Embryonic facial prominence (tissue), 1 donor: ENCODE measurements at regions not wholly inside any gene's neighbourhood (a gene's known extent, or its start where the extent isn't known, plus 50 kb on each side); places are given as distances from the start of the nearest gene placed in this dataset.
"Not testable (repeated sequence)": the region's sequence is repeated elsewhere in the genome, so short reads cannot be mapped to it uniquely, and the experiment has no call there.

Source experiments
- DNase-seq: peaks from one replicate; pipeline ENCODE4 v3.0.0-alpha.2; 2016; ENCODE audit errors: extremely low spot score

DNA sequence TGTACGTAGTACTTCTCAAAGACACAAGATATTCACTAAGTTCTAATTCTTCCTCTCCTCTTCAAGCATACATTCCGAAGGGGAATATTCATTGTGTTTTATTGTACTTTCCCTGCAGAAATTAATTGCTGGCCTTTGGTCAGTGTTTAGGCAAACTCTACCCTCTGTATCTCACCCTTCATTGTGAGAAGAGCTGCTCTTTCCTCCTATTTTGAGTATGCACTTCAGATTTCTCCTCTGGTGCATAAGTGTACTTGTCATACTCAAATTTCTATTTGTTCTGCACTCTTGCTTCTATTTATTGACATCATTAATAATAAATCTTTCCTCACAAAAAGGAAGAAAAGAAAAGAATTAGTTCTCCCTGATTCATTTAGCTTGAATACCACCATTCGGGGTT, 485.4 kb upstream of the SLC8A1 start:
- no peak for DNase-seq

DNA sequence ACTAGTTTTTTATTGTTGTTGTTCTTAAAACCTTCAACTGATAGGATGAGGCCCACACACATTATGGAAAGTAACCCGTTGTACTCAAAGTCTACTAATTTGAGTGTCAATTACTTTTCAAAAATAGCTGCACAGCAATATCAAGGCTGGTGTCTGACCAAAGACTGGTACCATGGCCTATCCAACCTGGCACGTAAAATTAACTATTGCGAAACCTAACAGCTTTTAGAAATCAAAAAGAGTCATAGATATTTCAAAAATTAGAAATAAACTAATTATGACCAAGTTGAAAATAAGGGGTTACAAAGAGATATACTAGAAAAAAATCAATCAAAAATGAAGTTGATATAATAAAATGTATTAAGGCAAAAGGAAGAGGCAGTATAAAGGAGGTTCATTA, 501.5 kb upstream of the SLC8A1 start:
- no peak for DNase-seq

DNA sequence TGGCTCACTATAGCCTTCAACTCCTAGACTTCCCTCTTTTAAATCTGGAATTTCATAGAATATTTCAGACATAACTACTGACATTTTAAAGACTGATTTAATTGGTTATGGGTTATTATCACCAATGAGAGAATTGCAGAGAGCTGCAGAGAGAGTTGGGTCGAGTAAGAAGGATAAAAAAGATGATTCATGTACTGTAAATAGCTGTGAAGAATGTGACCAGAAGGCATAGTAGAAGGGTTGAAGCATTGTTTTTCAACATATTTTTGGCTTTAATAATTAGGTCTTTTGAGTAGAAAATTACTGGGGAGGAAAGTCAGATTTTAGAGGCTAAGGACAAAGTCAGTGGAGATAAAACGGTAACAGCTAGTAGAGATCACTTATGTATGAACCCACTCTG, 503.2 kb upstream of the SLC8A1 start:
- DNase-seq: no peak

DNA sequence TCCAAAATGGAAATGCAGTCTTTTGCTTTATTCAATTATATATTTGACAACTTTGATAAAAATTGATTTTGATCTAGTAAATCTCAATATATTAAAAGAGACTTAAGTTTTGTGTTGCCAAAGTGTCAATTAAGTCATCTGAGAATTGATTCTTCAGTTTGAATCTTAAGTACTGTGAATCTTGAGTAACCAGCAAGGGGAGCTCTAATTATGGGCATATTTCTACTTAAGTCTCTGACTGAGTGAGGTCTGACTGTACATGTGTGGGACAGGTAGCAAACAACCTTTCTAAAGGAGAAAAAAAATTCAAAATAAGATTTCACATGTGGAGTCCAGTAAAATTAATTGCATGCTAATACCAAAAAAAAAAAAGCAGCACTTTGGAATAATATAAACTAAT, 503.7 kb upstream of the SLC8A1 start:
- DNase-seq: no peak

DNA sequence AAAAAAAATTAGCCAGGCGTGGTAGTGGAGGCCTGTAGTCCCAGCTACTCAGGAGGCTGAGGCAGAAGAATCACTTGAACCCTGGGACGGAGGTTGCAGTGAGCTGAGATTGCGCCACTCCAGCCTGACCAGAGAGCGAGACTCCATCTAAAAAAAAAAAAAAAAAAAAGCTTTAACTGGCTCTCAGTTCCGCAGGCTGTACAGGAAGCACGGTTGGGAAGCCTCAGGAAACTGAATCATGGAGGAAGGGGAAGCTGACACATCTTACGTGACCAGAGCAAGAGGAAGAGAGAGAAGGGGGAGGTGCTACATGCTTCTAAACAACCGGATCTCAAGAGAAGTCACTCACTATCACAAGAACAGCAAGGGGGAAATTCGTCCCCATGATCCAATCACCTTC, 505.6 kb upstream of the SLC8A1 start:
- no peak for DNase-seq

DNA sequence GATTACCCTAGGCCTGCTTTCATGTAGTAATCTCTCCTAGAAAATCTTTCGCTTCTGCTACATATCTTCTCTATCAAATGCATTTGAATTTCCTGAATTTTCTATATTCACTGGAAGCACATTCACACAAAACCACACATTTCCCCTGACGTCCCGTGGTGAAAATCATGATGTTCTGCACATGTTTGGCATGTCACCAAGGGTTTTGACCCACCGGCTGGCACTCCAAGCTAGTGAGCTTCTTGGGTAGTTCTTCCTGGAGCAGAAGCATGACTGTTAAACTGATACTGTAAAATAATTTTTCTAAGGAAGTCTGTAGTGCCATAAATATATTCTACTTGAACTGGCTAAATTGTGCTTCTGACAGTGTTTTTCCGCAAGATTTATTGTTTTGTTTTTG, 510.1 kb upstream of the SLC8A1 start:
- no peak for DNase-seq

DNA sequence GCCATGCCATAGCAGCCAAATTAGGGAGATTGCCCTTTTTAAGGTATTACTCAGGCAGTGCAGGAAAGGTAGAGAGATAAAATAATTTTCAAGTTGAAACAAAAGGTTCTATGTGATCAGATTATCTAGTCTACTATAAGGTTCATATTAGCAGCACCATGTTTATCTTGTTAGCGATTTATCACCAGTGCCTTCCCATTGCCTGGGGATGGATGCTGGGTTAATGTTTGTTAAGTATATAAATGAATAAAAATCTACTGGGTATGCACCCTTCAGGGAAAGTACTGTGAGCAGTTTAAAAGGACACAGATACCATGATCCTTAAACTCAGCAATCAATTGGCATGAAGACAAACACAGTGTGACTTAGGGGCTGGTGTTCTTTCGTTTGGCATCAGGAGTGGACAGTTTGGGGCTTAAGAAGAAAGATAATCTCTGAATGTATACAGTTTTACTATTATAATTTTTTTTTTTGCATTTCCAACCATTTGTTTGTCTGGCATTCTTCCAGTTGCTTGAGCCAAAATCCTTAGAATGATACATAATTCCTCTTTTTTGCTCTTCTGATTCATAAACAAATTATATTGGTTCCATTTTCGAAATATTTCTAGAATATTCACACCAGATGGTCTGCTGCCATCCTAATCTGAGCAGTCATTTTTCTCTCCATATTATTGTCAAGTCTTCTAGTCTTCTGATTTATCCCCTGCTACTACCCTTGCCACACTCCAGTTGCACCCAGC, 512.8 kb upstream of the SLC8A1 start:
- DNase-seq: no peak

DNA sequence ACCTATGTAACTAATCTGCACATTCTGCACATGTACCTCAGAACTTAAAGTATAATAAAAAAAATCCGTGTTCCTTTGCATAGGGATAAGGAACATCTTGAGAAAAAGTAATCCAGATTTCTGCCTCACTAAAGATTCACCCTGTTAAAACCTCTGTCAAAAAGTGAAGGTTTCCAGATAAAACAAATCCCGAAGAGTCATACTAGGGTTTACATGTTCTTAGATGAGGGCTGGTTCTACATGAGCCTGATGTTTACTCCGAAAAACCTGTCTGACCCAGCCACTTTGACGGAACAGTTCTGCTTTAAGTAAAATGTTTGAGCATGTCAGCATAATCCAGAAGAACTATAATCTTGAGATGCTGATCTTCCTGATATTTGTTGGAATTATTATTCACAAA, 515.6 kb upstream of the SLC8A1 start:
- DNase-seq: no peak

DNA sequence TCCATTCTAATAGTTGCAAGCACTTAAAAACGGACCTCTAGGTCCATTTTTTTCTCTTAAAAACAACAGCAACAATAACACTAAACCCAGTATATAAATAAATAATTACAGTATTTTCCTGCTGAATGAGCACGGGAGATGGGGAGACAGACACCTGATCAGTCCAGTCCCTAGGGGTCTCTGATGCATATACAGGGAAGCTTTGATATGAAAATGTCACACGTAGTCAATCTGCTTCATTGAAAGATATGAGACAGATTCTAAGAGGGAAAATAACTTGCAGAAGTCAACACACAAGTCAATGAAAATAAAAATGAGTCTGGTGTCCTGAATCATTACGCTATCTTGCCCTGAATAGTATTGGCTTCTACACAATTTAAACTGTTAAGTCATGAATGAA, 523.3 kb upstream of the SLC8A1 start:
- no peak for DNase-seq

DNA sequence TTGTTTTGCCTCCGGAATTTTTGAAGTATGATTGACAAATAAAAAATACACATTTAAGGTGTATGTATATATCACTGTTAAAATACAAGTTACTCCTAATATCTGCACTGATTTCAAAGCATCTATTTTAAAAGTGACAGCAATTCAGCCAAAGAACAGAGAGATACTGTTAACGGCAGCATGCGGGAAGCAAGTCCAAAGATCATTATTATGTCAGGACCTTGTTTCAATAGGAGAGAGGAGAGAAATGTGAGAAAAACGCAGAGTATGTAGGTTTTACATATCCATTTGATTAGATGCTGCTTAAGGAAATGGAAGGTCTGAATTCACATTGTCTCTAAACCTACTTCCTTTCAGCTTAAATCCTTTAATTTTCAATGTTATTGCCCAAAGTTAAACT, 545.5 kb upstream of the SLC8A1 start:
- no peak for DNase-seq

DNA sequence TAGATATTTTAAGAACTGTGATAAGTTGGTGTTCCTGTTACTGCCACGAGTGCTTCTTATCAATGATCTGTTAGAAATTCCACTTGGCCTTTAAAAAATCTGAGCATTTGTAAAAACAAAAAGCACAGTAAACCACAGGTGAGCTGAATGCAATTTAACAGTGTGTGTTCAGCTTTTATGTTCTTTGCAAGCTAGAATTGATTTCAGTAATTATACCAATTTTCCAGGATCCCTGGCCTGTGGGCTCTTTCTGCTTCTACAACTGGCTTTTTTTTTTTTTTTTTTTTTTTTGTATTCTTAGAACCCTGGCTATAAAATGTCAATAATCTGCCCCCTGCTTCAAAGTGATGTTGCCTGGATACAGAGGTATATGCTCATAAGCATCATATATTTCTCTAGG, 548.5 kb upstream of the SLC8A1 start:
- DNase-seq: no peak

DNA sequence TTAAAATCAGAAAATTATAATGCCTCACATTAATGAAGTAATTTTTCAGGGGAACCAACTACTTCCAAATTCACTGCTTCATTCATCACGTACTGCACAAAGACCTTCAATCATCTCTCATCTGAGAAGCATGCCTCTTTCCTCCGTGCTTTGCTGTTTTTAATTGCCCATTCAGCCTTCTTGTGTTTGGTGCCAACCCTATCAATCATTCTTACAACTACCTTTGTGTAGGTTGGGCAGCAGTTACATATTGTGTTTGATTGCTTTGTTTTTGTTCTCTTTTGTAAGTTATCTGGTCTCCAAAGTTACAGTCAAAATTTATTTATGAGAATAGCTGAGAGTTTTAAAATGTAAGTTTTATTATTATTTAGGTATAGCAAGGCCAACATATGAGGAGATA, 549.0 kb upstream of the SLC8A1 start:
- no peak for DNase-seq

DNA sequence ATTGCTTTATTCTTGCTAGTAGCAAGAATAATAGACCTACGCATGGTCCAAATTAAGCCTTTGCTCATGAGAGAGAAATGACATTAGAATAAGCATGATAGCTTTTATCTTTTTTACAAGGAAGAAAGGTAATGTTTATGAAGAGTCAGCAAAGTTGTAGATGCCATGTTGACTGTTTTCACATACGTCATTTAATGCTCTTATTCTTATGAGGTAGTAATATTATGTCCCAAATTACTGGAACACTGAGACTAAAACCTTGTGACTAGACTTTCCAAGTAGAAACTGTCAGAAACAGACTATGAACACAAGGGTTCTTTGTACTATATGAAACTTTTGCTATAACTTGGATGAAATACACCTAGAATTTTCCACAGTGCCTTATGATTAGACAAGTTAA, 552.8 kb upstream of the SLC8A1 start:
- DNase-seq: no peak

DNA sequence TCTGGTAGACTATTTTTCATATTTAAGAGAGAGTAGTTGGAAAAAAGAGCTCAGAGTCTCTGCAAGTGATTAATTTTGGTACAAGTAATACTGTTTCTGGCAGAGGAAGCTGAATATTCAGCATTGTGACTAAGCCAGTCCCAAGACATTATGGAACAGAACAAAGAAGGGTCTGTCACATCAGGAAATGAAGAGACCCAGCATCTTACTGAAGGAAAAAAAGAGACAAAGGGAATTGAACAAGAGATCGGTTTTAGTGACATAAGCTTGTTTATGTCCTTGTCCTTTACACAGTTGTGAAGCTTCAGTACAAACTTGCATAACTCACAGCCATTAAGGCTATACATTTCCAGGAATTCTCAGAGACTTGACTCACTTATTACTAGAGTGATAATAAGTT, 568.5 kb upstream of the SLC8A1 start:
- DNase-seq: no peak

DNA sequence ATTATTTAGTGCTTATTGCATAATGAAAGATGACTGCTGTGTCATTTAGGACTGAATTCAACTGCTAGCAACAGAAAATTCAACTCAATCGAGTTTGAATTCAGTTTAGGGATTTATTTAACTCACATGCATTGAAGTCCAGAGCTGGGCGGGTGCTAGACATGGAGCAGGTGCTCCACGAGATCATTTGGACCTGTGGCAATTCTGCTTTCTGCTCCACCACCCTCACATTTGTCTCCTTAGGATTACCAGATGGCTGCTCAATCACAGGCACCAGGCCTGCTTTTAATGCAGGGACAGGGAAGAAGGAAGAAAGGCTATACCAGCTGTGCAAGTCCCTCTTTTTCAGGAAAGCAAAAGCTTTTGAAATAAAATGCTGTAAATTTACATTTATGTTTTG, 572.9 kb upstream of the SLC8A1 start:
- no peak for DNase-seq

DNA sequence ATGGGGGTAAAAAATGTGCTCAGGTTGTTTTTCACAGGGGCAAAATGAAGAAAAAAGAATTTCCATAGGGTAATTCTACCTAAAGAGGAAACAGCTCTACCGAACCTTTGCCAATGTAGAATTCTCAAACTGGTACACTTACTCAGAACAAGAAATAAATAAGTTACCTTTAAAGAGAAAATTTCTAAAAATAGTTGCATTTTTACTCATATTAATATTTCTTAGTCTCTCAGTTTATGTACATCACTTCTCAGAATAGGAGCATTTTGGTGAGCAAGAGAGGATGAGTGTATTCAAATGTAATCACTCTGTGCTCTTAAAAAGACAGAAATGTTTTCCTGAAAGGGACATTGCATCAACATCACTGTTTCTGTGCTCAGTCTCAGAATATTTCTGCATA, 574.7 kb upstream of the SLC8A1 start:
- DNase-seq: no peak

DNA sequence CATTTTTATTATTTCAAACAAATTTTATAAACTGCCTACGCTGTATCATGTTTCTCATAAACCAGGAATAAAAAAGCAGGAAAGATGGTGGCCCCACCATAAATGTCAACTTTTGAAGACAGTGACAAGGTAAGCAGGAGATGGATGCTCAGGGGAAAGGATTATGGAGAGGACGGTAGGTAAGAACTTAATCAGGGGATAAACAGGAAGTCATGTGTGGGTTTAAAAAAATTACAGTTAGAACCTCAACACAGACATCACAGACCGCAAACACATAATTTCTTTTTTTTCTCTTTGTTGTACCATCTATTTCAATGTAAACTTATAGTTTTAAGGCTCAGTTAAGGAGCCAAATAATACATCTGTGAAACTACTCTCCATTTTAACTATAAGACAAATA, 575.2 kb upstream of the SLC8A1 start:
- no peak for DNase-seq

DNA sequence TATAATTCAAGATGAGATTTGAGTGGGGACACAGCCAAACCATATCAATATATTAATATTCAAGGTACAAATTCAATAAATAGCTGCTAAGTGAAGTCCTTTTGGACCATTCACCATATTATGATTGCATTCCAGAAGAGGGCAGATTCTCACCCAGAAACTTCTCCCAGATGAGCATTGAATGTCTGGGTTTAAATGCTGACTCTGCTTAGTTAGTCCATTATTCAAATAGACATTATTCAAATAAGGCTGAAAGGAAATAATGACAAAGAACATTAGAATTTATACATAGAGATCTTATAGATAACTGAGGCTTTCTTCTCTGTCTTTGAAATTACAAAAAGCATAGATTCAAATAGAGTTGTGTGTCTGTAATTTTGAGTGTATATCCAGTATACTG, 579.4 kb upstream of the SLC8A1 start:
- no peak for DNase-seq

DNA sequence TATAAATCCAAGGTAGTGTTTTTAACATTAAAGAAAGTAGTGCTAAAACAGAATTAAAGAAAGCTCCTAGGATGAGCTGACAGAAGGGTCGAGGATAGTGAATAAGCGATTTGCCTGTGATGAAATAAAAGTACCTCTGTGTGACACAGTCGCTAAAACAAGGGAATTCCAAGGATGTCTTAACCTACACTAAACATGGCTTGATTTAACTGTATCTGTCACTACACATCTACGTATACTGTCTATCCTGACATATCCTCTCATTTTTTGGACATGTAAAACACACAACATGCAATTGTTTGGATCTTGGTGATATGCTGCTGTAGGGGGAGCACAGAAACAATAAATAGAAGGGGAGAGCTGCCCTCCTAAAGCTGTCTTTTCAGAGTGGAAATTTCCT, 580.8 kb upstream of the SLC8A1 start:
- no peak for DNase-seq

DNA sequence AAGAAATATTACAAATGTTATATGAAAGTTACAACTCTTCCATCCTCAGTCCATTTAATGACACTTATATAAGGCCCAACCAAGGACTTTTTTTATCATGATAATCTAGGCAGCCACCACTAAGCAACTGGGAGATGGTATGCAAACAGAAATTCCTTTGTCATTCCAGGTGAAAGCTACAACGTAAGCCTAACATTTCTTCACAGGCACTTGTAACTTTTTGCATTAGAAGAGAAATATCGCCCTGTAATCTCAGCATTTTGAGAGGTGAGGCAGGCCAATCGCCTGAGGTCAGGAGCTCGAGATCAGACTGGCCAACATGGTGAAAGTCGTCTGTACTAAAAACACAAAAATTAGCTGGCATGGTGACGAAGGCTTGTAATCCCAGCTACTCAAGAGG, 581.2 kb upstream of the SLC8A1 start:
- no peak for DNase-seq

DNA sequence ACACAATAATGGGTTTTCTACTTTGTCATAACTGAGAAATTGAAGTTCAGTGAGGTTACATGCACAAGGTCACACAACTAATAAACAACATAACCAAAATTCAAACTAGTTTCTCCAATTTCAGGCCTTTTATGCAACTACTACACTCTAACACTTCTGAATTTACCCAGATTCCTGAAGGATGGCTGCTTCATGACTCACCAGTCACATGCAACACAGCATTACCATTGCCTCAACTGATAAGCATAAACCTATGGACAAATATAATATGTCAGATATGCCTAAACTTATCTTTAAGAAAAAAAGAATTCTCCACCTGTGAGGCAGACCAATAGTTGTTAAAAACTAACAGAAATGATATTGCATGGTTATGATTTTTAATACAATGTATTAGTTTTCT, 586.5 kb upstream of the SLC8A1 start:
- DNase-seq: no peak

DNA sequence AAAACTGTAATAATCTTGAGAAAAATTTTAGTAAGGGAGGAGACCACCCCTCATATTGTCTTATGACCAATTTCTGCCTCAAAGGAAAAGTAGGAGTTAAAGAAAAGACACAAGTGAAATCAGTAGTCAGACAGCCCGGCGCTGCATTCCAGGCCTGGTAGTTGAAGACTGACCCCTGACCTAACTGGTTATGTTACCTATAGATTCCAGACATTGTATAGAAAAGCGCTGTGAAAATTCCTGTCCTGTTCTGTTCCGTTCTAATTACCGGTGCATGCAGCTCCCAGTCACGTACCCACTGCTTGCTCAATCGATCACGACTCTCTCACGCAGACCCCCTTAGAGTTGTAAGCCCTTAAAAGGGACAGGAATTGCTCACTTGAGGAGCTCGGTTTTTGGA, 587.9 kb upstream of the SLC8A1 start:
- DNase-seq: not testable (repeated sequence)

DNA sequence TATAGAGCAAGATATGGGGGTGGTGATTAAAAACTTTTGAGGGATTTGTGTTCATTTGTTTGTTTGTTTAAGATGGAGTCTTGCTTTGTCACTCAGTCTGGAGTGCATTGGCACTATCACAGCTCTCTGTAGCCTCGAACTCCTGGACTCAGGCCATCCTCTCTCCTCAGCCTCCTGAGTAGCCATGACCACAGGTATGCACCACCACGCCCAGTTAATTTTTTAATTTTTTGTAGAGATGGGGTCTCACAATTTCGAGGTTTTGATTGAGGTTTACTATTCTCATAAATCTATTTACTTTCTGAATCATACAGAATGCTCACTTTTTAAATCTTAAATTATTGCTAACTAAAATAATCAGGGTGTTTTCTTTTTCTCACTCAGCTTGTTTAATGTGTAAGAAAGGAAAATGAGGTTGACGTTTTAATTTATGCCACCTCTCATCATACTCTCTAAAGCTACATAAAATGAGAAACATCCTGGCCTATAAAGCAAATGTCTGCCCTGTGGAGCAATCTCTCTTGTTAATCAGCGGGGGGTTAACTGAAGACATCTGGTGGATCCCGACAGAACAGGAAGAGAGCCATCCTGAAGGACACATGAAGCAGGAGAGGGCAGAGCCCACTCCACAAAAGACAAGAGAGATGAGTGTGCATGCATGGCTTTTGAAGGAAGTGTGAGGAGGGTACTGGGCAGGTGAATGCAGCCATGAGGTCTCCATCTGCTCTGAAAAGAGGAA, 589.1 kb upstream of the SLC8A1 start:
- no peak for DNase-seq

DNA sequence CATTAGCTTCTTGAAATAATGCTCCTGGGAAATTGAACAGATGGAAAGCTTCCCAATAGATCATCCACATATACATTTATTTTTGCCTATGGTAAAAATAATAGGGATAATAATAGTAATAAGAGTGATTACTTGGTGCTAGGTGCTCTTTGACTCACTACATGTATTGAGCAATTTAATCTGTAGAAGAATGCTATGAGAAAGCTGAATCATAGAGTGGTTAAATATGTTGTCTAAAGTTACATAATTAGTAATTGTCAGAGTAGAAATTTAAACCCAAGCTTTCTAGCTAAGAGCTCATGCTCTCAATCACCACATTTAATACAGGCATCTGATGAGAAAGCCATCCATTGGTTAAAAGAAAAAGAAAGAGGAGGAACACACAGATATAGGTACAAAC, 590.5 kb upstream of the SLC8A1 start:
- no peak for DNase-seq
